Esophagus squamous epithelium (tissue), 4 donors: ENCODE measurements at regions not wholly inside any gene's neighbourhood (a gene's known extent, or its start where the extent isn't known, plus 50 kb on each side); places are given as distances from the start of the nearest gene placed in this dataset.

Source experiments
- POLR2A ChIP-seq, 4 donors: fragments of 450-650 bp; IDR thresholded peaks; one replicate each; pipeline ENCODE4 v1.6.1; 2017; ENCODE audit warnings: antibody characterized with exemption in 4 of 4, mild to moderate bottlenecking in 4 of 4, moderate library complexity in 3 of 4
- TF ChIP-seq, protein P1 (sequence below), 6 experiments: fragments of 450-650 bp in 4 of 6; fragments of 200-600 bp in 2 of 6; sonication (generic) in 2 of 6; IDR thresholded peaks; one replicate each; pipeline ENCODE4 v1.5.1; 2016 to 2019; ENCODE audit warnings: antibody characterized with exemption in 6 of 6, mild to moderate bottlenecking in 4 of 6, moderate library complexity in 4 of 6

DNA sequence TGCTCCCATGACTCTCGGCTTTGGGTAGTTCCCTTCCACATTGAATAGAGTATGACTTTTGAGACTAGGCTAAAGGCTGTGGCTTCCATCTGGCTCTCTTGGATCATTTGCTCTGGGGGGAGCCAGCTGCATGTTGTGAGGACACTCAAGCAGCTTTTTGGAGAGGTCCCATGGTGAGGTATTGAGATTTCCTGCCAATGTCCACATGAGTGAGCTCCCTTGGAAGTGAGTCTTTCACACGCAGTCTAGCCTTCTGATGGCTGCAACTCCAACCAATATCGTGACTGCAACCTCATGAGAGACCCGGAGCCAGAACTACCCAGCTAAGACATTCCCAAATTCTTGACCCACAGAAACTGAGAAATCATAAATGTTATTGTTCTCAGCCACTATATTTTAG is 127.7 kb upstream of the KAZN start:
- TF ChIP-seq, protein P1, sequence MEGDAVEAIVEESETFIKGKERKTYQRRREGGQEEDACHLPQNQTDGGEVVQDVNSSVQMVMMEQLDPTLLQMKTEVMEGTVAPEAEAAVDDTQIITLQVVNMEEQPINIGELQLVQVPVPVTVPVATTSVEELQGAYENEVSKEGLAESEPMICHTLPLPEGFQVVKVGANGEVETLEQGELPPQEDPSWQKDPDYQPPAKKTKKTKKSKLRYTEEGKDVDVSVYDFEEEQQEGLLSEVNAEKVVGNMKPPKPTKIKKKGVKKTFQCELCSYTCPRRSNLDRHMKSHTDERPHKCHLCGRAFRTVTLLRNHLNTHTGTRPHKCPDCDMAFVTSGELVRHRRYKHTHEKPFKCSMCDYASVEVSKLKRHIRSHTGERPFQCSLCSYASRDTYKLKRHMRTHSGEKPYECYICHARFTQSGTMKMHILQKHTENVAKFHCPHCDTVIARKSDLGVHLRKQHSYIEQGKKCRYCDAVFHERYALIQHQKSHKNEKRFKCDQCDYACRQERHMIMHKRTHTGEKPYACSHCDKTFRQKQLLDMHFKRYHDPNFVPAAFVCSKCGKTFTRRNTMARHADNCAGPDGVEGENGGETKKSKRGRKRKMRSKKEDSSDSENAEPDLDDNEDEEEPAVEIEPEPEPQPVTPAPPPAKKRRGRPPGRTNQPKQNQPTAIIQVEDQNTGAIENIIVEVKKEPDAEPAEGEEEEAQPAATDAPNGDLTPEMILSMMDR (IDR thresholded peaks at IDR 0.05) = no peak
- TF ChIP-seq POLR2A (IDR thresholded peaks at IDR 0.05) = no peak
